ENCODE measurements at regions not wholly inside any gene's neighbourhood (a gene's known extent, or its start where the extent isn't known, plus 50 kb on each side); places are given as distances from the start of the nearest gene placed in this dataset.
A peak's percentile ranks its signal among the peaks of the same experiment; 100 is the strongest.

DNA sequence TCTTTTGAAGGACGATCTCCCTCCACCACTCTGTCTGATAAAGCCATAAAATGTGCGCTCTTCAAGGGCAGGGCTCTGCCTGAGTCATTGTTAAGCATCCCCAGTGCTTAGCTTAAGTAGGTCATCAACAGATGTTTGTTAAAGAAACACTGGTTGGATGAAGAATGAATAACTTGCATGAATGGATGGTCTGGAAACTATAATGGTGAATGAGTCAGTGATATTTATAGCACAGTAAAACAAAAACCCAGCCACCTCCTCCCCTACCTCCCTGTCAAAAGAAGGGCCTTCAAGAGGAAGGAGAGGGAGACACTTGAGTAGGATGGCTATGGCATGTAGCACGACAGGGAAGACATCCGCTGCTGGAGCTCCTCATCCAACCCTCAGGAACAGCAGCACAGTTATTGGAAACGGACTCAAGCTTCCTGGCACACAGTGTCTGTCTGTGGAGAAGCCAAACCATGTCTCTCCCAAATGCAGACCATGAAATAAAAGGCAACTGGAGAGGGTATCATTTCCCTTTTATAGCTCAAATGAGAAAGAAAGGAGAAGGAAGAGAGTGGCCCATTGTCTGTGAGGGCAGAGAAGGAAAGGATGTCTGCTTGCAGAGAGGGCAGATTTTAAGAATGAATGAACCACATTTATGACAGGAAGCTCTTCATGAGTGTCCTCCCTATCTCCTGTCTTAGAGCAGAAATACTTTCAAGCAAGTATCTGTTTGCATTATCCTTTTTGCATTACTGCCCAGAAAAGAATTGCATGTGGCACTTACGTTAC is 183.5 kb upstream of the UBL3 start:
- TF ChIP-seq, protein P1, sequence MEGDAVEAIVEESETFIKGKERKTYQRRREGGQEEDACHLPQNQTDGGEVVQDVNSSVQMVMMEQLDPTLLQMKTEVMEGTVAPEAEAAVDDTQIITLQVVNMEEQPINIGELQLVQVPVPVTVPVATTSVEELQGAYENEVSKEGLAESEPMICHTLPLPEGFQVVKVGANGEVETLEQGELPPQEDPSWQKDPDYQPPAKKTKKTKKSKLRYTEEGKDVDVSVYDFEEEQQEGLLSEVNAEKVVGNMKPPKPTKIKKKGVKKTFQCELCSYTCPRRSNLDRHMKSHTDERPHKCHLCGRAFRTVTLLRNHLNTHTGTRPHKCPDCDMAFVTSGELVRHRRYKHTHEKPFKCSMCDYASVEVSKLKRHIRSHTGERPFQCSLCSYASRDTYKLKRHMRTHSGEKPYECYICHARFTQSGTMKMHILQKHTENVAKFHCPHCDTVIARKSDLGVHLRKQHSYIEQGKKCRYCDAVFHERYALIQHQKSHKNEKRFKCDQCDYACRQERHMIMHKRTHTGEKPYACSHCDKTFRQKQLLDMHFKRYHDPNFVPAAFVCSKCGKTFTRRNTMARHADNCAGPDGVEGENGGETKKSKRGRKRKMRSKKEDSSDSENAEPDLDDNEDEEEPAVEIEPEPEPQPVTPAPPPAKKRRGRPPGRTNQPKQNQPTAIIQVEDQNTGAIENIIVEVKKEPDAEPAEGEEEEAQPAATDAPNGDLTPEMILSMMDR (IDR thresholded peaks at IDR 0.05; ENCODE audit: insufficient read depth, low read length, poor library complexity, severe bottlenecking) = no peak
- DNase-seq (ENCODE audit: low read depth) = peak; percentile 77
- Histone ChIP-seq H3K4me3 (ENCODE audit: low read depth, low read length) (no peak overlapping the region), H3K36me3 (ENCODE audit: control insufficient read depth, insufficient read depth, low read length) (no peaks in the 10 kb centered on the region), H3K27me3 (ENCODE audit: control insufficient read depth, insufficient read depth, low read length) (no peaks in the 10 kb centered on the region)

DNA sequence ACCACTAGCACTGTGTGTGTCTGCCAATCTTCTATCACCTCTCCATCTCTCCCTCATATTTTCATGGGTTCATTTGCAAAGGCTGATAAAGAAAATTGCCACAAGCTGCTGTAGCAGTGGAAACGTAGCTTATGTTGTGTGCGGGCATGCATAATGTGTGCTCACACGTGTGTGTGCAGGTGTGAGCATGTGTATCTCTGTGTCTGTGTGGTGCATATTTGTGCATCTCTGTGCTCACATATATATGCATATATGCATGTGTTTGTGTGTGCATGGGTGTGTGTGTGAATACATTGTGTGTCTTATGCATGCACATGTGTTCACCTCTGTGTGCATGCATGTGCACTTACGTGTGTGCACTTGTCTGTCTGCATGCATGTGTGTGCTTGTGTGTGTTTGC is 181.8 kb upstream of the UBL3 start:
- no peak for DNase-seq (ENCODE audit: low read depth)
- TF ChIP-seq, protein P1 (IDR thresholded peaks at IDR 0.05; ENCODE audit: insufficient read depth, low read length, poor library complexity, severe bottlenecking) = no peak
- Histone ChIP-seq H3K4me3 (ENCODE audit: low read depth, low read length) (no peak overlapping the region), H3K36me3 (ENCODE audit: control insufficient read depth, insufficient read depth, low read length) (no peaks in the 10 kb centered on the region), H3K27me3 (ENCODE audit: control insufficient read depth, insufficient read depth, low read length) (no peaks in the 10 kb centered on the region)

DNA sequence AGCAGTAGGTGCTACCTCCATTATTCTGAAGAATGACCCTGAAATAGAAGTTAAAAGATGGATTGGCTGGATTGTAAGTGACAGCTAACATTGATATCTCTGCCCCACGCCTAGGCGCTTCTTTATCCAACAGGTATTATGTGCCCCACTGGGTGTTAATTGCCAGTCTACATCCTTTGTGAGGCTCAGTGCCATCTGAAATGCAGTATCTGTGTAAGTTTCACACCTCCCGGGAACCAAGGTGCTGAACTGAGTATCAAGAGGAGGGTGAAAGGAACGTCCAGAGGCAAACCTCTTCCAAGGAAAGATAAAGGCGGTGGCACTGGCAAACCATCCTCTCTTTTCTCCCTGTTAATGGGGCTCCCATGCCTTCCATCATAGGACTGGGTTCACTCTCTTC is 181.1 kb upstream of the UBL3 start:
- Histone ChIP-seq H3K36me3 (ENCODE audit: control insufficient read depth, insufficient read depth, low read length) (no peaks in the 10 kb centered on the region), H3K27me3 (ENCODE audit: control insufficient read depth, insufficient read depth, low read length) (no peaks in the 10 kb centered on the region), H3K4me3 (ENCODE audit: low read depth, low read length) (no peak overlapping the region)
- TF ChIP-seq, protein P1 (IDR thresholded peaks at IDR 0.05; ENCODE audit: insufficient read depth, low read length, poor library complexity, severe bottlenecking) = no peak
- no peak for DNase-seq (ENCODE audit: low read depth)

DNA sequence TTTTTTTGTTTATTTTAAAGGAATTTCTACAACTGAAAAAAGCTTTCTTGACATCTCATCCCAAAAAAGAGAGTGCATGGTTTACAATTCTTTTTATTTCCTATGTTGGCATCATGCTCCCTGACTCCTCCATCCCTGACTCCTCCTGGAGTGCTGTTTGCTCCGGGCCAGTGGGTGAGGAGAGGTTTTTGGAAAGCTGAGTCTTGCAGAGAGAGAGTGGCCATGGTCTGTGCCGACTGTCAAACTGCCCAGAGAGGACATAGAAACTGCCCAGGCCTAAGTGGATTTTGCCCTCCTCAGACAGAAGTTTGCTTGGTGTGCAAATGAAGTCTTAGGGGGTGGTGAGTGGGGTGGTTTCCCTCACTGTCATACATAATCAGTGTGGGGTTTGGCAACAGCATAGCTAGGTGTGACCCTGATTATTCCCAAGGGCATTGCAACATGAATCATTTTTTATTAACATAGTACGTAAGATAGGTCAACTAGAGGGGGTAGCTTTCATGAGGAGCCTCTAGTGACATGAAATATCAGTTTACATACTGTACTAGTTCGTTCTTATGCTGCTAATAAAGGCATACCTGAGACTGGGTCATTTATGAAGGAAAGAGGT is 179.8 kb upstream of the UBL3 start:
- no peak overlapping the region for H3K4me3 ChIP-seq (ENCODE audit: low read depth, low read length)
- TF ChIP-seq, protein P1 (IDR thresholded peaks at IDR 0.05; ENCODE audit: insufficient read depth, low read length, poor library complexity, severe bottlenecking) = no peak
- H3K36me3 ChIP-seq (ENCODE audit: control insufficient read depth, insufficient read depth, low read length) = no peaks in the 10 kb centered on the region
- no peaks in the 10 kb centered on the region for H3K27me3 ChIP-seq (ENCODE audit: control insufficient read depth, insufficient read depth, low read length)
- no peak for DNase-seq (ENCODE audit: low read depth)

DNA sequence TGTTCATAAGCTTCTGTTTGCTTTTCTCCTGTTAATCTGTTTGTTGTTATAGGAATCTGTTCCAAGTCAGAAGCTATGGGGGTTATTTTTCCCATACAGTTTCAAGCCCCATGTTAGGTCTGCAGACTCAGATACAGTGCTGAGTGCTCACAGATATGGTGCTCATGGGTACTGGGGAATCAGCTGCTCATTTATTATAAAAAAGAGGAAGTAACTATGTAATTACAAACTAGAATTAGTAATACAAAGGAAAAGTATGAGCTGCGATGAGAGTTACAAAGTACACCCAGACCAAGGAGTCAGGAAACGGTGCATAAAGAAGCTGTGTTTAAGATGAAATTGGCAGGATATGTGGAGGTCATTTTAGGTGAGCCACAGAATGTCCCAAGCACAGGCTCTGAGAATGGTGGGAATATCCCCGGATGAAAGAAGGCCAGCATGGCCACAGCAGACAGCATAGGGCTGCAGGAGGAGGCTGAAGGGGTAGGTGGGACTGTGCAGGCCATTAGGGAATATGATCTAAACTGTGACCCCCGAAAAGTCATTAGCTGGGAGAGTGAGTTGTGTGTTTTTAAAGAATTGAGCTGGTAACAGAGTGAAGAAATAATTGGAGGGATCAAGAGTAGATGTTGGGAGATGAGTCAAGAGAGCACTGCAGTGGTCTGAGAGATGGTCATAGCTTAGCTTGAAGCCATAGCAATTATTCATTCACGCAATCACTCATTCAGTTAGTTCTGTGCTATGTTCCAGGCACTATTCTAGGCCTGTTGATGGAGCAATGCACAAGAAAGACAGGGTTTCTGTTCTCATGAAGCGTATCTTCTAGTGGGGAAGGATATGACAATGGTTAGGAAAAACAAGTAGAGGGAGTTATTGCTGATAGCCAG is 177.4 kb upstream of the UBL3 start:
- Histone ChIP-seq H3K36me3 (ENCODE audit: control insufficient read depth, insufficient read depth, low read length) (no peaks in the 10 kb centered on the region), H3K4me3 (ENCODE audit: low read depth, low read length) (no peak overlapping the region), H3K27me3 (ENCODE audit: control insufficient read depth, insufficient read depth, low read length) (no peaks in the 10 kb centered on the region)
- no peak for DNase-seq (ENCODE audit: low read depth)
- TF ChIP-seq, protein P1 (IDR thresholded peaks at IDR 0.05; ENCODE audit: insufficient read depth, low read length, poor library complexity, severe bottlenecking) = no peak

Measured in kidney epithelial cell (primary cell).